ENCODE measurements at regions not wholly inside any gene's neighbourhood (a gene's known extent, or its start where the extent isn't known, plus 50 kb on each side); places are given as distances from the start of the nearest gene placed in this dataset.

GRCh38 chr5:79864364-79864763, 126.7 kb downstream of the MTX3 start:
- Histone ChIP-seq H2BK20ac (ENCODE audit: low read length) (no peak overlapping the region), H3K9me3 (ENCODE audit: insufficient read depth in 2 of 2, low read depth in 1 of 2, low read length in 1 of 2) (no peaks in the 10 kb centered on the region), H2AFZ (ENCODE audit: low read length) (no peak overlapping the region), H3K56ac (replicated peaks; ENCODE audit: insufficient read length, low read depth, low read length) (no peak overlapping the region), H2BK5ac (ENCODE audit: low read depth, low read length) (no peak overlapping the region), H3K4me2 (ENCODE audit: insufficient read depth in 1 of 2, low read depth in 2 of 2, low read length in 2 of 2) (no peak overlapping the region), H4K20me1 (replicated peaks in 1 of 2; ENCODE audit: control insufficient read depth in 1 of 2, insufficient read depth in 2 of 2, low read length in 2 of 2) (no peaks in the 10 kb centered on the region), H3K14ac (ENCODE audit: insufficient read length) (no peak overlapping the region), H3K18ac (ENCODE audit: extremely low read depth, low read length) (no peak overlapping the region), H3K4me3 (ENCODE audit: extremely low read depth in 1 of 4, insufficient read depth in 2 of 4, low read depth in 3 of 4, low read length in 4 of 4) (no peak overlapping the region), H3K4me1 (replicated peaks in 1 of 4; ENCODE audit: control insufficient read depth in 3 of 4, insufficient read depth in 4 of 4, low read length in 3 of 4) (no peaks in the 10 kb centered on the region), H3K23ac (ENCODE audit: insufficient read length) (no peak overlapping the region), H3K79me2 (ENCODE audit: control insufficient read depth in 1 of 2, insufficient read depth in 2 of 2, low read length in 2 of 2) (no peaks in the 10 kb centered on the region), H3K4ac (replicated peaks; ENCODE audit: insufficient read length, low read depth, low read length) (no peak overlapping the region), H4K8ac (ENCODE audit: extremely low read depth, insufficient read depth, low read length) (no peak overlapping the region), H3K79me1 (ENCODE audit: low read depth, low read length) (no peaks in the 10 kb centered on the region), H4K91ac (replicated peaks; ENCODE audit: insufficient read length, low read length) (no peak overlapping the region), H3K27ac (ENCODE audit: low read depth, low read length) (no peak overlapping the region), H3K23me2 (ENCODE audit: low read depth, low read length) (no peaks in the 10 kb centered on the region), H3K36me3 (ENCODE audit: control insufficient read depth in 2 of 4, insufficient read depth in 4 of 4, low read length in 3 of 4) (no peaks in the 10 kb centered on the region), H2BK15ac (ENCODE audit: low read length) (no peak overlapping the region), H3K9ac (replicated peaks in 1 of 4; ENCODE audit: extremely low read depth in 1 of 4, low read depth in 3 of 4, low read length in 3 of 4) (no peak overlapping the region), H2AK5ac (ENCODE audit: low read depth, low read length) (no peak overlapping the region), H3K27me3 (replicated peaks in 1 of 4; ENCODE audit: control insufficient read depth in 3 of 4, extremely low read depth in 1 of 4, insufficient read depth in 3 of 4, low read length in 3 of 4) (no peaks in the 10 kb centered on the region), H2BK12ac (ENCODE audit: low read depth, low read length) (no peak overlapping the region), H2BK120ac (replicated peaks; ENCODE audit: low read depth, low read length) (no peak overlapping the region), H4K5ac (ENCODE audit: insufficient read length, low read depth, low read length) (no peak overlapping the region)
- no peak for FAIRE-seq
- peak in 1 of 2 experiments; percentile 3 for DNase-seq (ENCODE audit: low read depth in 1 of 2, low spot score in 2 of 2)
- POLR2A ChIA-PET (ENCODE audit: partially characterized antibody), result no interaction called here
- 72% methylated on average over 4 of the region's 4 CpGs; no CpG with 5 or more reads in 1 of the 2 experiments for WGBS, 2 experiments (ENCODE audit: extremely low coverage in 1 of 2, insufficient coverage in 1 of 2, insufficient read length in 1 of 2, insufficient replicate concordance in 2 of 2, low coverage in 1 of 2, low lambda C conversion rate in 2 of 2, missing lambda C conversion rate in 1 of 2)
- CTCF ChIA-PET (ENCODE audit: partially characterized antibody), result interaction anchor here (0.5 to 2.0 kb wide), 3 partner anchors 11 to 219 kb away, joined by 3 to 4 read pairs (median 4); no protein-coding TSS in a partner anchor
- TF ChIP-seq CHD7 (IDR thresholded peaks at IDR 0.05; ENCODE audit: insufficient replicate concordance, low read length), result no peak
